H1 (cell line): ENCODE measurements at regions not wholly inside any gene's neighbourhood (a gene's known extent, or its start where the extent isn't known, plus 50 kb on each side); places are given as distances from the start of the nearest gene placed in this dataset.

ENCODE experiments used
- CHD2 ChIP-seq: IDR thresholded peaks from 2 replicates; pipeline ENCODE4 v1.6.1; 2012; ENCODE audit warnings: low read length, improper control_type of control experiment
- SIX5 ChIP-seq: IDR thresholded peaks from 2 replicates; pipeline ENCODE4 v1.6.1; 2011; ENCODE audit warnings: mild to moderate bottlenecking, low read depth, low read length

- TF ChIP-seq SIX5 (no peak), CHD2 (no peak)
Measured at GRCh38 chr2:82731824-82732223, 1727.3 kb downstream of the SUCLG1 start (continued).
